Activated CD8-positive, alpha-beta T cell treated with anti-CD3 and anti-CD28 coated beads for 36 hours (primary cell): ENCODE measurements at regions not wholly inside any gene's neighbourhood (a gene's known extent, or its start where the extent isn't known, plus 50 kb on each side); places are given as distances from the start of the nearest gene placed in this dataset.

ENCODE experiments used
- ATAC-seq: fragments of 200-7000 bp; cut with Tn5 transposase; one replicate; pipeline ENCODE4 v1.10.0; 2021; ENCODE audit warnings: mild to moderate bottlenecking, moderate library complexity
- CTCF ChIA-PET: fragments of 350-600 bp; sonication (Branson Sonifier 250); formaldehyde crosslinking; loops from one replicate; lab custom pipeline; 2021; ENCODE audit warnings: antibody characterized with exemption; lab: Charles Lee
- POLR2A ChIA-PET: fragments of 350-600 bp; sonication (Branson Sonifier 250); formaldehyde crosslinking; loops from one replicate; lab custom pipeline; 2021; ENCODE audit warnings: antibody characterized with exemption; lab: Charles Lee
- DNase-seq: peaks from one replicate; pipeline ENCODE4 v3.0.0-alpha.2; 2020
- H3K27ac Mint-ChIP-seq: one replicate; pipeline ENCODE4 v1.8.0; 2021; ENCODE audit warnings: mild to moderate bottlenecking, mixed read lengths
- H3K27me3 Mint-ChIP-seq: one replicate; pipeline ENCODE4 v1.8.0; 2021; ENCODE audit warnings: mixed read lengths
- H3K36me3 Mint-ChIP-seq: one replicate; pipeline ENCODE4 v1.8.0; 2021; ENCODE audit warnings: low read depth, mixed read lengths
- H3K4me1 Mint-ChIP-seq: one replicate; pipeline ENCODE4 v1.8.0; 2021; ENCODE audit warnings: low read depth, mixed read lengths
- H3K4me3 Mint-ChIP-seq: one replicate; pipeline ENCODE4 v1.8.0; 2021; ENCODE audit warnings: mild to moderate bottlenecking, moderate library complexity, mixed read lengths
- H3K9me3 Mint-ChIP-seq: one replicate; pipeline ENCODE4 v1.8.0; 2021; ENCODE audit warnings: mixed read lengths
- intact Hi-C: fragments of 100-400 bp; cut with micrococcal nuclease; formaldehyde crosslinking; loops from one replicate; pipeline ENCODE4 v1.10.0; 2022
- TF ChIP-seq, protein P1 (sequence below): fragments of 200-600 bp; IDR thresholded peaks from one replicate; pipeline ENCODE4 v1.8.0; 2022; ENCODE audit warnings: antibody characterized with exemption, mild to moderate bottlenecking

DNA sequence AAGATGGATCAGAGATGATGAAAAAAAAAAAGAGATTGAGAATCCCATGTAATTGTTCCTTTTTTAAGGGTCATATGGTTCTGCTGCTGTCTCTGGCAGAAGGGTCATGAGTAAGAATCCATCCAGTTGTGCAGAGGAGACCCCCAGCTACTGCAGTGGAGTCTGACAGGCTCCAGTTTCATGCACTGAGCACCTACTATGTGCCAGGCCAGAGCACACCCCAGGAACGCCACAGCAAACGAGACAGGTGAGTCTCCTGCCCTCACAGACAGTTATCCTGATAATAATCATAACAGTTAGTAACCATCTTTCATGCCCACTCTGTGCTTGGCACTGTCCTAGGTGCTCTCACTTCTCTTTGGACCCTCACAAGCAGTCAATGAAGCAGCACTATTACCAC is 420.0 kb downstream of the MATN1 start:
- H3K27ac Mint-ChIP-seq: no peak overlapping the region
- TF ChIP-seq, protein P1, sequence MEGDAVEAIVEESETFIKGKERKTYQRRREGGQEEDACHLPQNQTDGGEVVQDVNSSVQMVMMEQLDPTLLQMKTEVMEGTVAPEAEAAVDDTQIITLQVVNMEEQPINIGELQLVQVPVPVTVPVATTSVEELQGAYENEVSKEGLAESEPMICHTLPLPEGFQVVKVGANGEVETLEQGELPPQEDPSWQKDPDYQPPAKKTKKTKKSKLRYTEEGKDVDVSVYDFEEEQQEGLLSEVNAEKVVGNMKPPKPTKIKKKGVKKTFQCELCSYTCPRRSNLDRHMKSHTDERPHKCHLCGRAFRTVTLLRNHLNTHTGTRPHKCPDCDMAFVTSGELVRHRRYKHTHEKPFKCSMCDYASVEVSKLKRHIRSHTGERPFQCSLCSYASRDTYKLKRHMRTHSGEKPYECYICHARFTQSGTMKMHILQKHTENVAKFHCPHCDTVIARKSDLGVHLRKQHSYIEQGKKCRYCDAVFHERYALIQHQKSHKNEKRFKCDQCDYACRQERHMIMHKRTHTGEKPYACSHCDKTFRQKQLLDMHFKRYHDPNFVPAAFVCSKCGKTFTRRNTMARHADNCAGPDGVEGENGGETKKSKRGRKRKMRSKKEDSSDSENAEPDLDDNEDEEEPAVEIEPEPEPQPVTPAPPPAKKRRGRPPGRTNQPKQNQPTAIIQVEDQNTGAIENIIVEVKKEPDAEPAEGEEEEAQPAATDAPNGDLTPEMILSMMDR: no peak
- H3K27me3 Mint-ChIP-seq: peaks cover 17% of the 10 kb centered on the region
- ATAC-seq (no peak), DNase-seq (no peak)
- H3K9me3 Mint-ChIP-seq: no peaks in the 10 kb centered on the region
- ChIA-PET POLR2A (interaction anchor here (0.6 kb wide), 1 partner anchor 39 kb away, joined by 3 read pairs; no protein-coding TSS in a partner anchor), CTCF (no interaction called here)
- H3K36me3 Mint-ChIP-seq: no peaks in the 10 kb centered on the region
- H3K4me1 Mint-ChIP-seq: no peaks in the 10 kb centered on the region
- intact Hi-C loops: no loop called here
- H3K4me3 Mint-ChIP-seq: no peak overlapping the region

DNA sequence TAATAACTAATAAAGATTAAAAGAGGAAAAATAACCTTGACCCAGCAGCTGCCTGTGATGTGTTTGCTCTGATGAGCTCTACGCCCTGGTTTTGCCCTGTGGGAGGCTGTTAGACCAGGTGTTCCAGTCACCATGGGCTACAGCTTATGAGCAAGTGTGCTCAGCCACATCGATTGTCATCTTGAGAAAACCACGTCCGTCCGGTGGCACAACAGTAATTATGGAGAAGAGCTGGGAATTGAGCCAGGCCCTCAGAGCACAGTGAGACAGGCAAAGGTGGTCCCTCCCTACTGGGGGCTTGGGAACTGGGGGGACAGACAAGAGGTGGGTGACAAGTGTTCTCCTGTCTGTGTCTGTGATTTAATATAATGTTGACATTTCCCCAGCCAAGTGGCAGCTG is 420.5 kb downstream of the MATN1 start:
- no peak overlapping the region for H3K27ac Mint-ChIP-seq
- ChIA-PET POLR2A (interaction anchor here (0.6 kb wide), 1 partner anchor 39 kb away, joined by 3 read pairs; no protein-coding TSS in a partner anchor), CTCF (no interaction called here)
- intact Hi-C loops: no loop called here
- H3K4me3 Mint-ChIP-seq: no peak overlapping the region
- no peaks in the 10 kb centered on the region for H3K9me3 Mint-ChIP-seq
- no peaks in the 10 kb centered on the region for H3K36me3 Mint-ChIP-seq
- peaks cover 17% of the 10 kb centered on the region for H3K27me3 Mint-ChIP-seq
- no peak for DNase-seq
- TF ChIP-seq, protein P1: no peak
- ATAC-seq: no peak
- no peaks in the 10 kb centered on the region for H3K4me1 Mint-ChIP-seq

DNA sequence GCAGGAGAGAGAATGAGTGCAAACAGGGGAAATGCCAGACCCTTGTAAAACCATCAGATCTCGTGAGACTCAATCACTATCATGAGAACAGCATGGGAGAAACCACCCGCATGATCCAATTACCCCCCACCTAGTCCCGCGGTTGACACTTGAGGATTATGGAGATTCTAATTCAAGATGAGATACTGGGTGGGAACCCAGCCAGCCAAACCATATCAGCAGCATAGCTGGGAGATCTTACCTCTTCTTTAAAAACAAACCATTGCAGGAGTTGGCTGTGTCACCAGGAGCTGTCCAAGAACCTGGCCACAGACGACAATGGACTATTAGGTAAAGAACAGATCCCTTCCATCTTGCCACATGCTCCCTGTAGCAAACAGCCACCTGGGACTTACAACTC is 422.7 kb downstream of the MATN1 start:
- no peak for DNase-seq
- Mint-ChIP-seq H3K36me3 (no peaks in the 10 kb centered on the region), H3K27ac (no peak overlapping the region), H3K9me3 (no peaks in the 10 kb centered on the region), H3K27me3 (peaks cover 17% of the 10 kb centered on the region), H3K4me1 (no peaks in the 10 kb centered on the region), H3K4me3 (no peak overlapping the region)
- no peak for ATAC-seq
- ChIA-PET POLR2A (no interaction called here), CTCF (no interaction called here)
- intact Hi-C loops: no loop called here
- TF ChIP-seq, protein P1: no peak

DNA sequence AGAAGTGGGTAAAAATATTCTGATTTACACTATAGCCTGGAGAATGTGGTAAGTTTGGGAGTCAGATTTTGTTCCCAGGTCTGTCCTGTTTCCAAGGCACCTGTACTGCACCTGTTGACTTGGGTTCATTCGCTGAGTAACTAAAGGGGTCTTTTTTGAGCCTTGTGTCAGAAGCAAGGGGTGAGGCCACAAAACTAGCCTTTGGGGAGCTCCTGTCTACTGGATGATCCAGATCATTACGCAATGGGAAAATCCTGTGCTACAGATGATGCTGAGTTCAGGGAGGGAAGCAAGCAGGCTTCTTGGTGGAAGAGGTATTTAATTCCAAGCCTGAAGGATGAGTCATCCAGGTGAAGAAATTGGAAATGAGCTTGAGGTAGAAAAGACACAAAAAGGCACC is 424.0 kb downstream of the MATN1 start:
- Mint-ChIP-seq H3K4me3 (no peak overlapping the region), H3K27me3 (peaks cover 18% of the 10 kb centered on the region), H3K9me3 (no peaks in the 10 kb centered on the region), H3K4me1 (no peaks in the 10 kb centered on the region), H3K27ac (no peak overlapping the region), H3K36me3 (no peaks in the 10 kb centered on the region)
- CTCF ChIA-PET: no interaction called here
- TF ChIP-seq, protein P1: no peak
- intact Hi-C loops: no loop called here
- POLR2A ChIA-PET: no interaction called here
- DNase-seq (no peak), ATAC-seq (no peak)

DNA sequence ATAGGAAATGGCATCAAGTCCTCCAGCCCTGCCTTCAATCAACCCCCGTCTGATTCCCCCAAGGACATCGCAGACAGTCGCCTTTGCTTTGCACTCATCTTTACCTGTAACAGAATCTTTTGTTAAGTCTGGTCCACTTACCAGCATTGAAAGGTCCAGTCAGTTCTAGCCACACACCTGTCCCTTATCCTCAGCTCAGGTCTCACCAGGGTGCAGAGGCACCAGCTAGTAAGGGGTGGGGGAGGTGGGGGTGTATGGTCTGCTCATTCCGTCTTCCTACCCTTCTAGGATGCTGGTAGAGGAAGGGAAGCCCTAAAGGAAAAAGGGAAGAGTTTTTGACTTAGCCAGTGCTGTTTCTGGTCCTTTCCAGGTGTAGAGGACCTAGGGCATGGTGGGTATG is 427.7 kb downstream of the MATN1 start:
- TF ChIP-seq, protein P1: no peak
- ATAC-seq: no peak
- ChIA-PET POLR2A (no interaction called here), CTCF (no interaction called here)
- no peak overlapping the region for H3K4me3 Mint-ChIP-seq
- intact Hi-C loops: no loop called here
- DNase-seq: no peak
- no peaks in the 10 kb centered on the region for H3K9me3 Mint-ChIP-seq
- peaks cover 14% of the 10 kb centered on the region for H3K27me3 Mint-ChIP-seq
- H3K27ac Mint-ChIP-seq: no peak overlapping the region
- no peaks in the 10 kb centered on the region for H3K36me3 Mint-ChIP-seq
- H3K4me1 Mint-ChIP-seq: no peaks in the 10 kb centered on the region
